Muscle of arm (tissue), 1 donor: ENCODE measurements at regions not wholly inside any gene's neighbourhood (a gene's known extent, or its start where the extent isn't known, plus 50 kb on each side); places are given as distances from the start of the nearest gene placed in this dataset.
"Not testable (repeated sequence)": the region's sequence is repeated elsewhere in the genome, so short reads cannot be mapped to it uniquely, and the experiment has no call there.

Source experiments
- DNase-seq: peaks from one replicate; pipeline ENCODE4 v3.0.0-alpha.2; 2013

DNA sequence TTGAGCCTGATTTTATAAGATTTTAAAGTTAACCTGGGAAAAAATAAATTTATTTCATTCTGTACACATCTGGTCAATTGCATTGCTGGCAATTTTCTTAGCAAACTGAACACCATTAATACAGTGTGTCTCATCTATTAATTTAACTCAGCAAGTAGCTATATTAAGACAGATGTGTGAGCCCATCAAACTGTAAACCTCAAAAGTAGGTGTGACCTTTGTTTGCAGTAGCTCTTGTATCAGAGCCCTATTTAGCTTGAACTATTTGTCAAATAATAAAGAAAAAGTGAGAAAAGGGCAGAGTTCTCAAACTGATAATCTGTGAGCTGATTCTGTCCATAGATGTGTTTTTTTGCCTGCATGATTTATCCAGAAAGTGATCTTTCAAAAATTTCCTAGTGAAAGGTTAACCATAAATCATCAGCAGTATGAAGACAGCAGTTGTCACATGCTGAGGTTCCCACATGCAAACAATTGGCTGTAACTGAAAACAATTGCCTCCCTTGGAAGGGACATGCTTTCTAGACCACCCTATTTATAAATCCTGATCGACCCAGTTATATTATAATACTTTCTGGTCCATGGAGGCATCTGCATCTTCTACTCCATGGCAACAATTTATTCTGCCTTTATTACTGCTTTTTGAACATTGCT, 646.5 kb downstream of the NSUN3 start:
- no peak for DNase-seq

DNA sequence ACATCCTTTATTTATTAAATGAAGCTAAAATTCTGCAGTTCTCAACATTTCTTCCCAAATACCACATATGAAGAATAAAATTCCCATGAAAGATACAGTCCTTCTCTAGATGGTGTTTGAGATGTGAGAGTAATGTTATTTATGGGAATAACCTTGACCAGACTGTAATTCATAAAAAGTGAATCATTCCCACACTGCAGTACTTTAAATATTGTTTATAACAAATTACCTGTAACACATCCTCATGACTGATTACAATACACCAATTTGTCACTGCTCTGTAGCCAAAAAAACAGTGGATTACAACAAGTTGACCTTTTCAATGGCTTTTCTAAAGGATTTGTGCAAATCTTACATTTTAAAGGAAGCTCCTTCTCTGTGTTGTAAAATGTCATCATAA, 651.3 kb downstream of the NSUN3 start:
- DNase-seq: no peak

DNA sequence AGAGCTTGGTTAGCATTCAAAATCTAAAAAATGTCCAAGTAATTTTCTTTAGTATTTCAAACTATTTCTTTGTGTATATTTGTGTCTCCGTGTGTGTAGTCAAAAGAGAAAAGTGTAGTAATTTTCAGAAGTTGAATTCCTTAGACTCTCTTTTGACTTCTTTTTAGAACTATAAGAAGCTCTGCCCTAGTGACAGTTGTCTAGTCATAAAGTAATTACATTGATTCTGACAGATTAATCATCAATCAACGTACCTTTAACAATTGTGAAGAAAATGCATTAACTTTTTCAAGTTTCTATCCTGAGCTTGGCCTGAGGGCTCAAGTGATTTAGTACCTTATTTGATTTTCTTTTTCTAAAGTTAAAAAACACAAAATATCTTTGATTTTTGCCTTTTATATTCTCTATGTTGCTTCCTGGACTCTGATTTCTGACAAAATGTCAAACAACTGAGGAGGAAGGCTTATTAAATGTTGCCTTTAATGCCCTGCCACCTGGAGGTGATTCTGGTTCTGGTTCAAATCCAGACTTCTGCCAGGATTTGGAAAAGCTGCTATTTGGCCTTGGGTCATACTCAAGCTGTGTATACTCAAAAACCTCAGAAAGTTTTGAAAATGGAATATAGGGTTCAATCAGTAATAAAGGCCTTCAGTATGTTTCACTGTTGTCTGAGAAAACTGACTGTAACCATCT, 653.6 kb downstream of the NSUN3 start:
- DNase-seq: no peak

DNA sequence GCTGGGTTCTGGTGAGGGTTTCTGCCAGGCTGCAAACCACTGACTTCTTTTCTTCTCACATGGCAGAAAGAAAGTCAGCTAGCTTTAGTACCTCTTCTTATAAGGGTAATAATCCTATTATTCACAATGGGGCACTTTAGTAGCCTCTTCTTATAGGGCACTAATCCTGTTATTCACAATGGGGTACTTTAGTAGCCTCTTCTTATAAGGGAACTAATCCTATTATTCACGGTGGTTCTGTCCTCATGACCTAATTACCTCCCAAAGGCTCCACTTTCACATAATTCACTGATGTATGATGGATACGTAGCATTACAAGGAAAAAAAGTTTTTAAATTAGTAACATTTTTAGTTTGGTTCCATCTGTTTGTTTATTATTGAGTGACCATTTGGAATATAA, 671.3 kb downstream of the NSUN3 start:
- DNase-seq: no peak

DNA sequence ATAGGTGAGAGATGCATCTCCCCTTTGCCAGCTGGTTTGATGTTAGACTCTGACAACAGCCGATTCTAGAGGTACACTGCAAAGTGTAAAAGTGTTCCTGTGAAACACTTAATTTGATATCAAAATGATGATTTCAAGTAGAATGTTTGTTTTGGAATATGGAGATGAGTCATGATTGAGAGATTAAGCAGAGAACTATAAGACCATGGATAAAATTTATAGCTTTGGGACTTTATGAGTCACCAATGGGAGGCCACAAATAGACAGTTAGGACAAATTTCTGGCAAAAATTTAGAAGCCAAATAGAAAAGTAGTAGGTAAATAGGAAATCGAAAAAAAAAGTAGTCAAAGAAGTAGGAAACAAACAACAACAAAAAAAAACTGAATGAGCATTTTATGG, 672.5 kb downstream of the NSUN3 start:
- DNase-seq: no peak

DNA sequence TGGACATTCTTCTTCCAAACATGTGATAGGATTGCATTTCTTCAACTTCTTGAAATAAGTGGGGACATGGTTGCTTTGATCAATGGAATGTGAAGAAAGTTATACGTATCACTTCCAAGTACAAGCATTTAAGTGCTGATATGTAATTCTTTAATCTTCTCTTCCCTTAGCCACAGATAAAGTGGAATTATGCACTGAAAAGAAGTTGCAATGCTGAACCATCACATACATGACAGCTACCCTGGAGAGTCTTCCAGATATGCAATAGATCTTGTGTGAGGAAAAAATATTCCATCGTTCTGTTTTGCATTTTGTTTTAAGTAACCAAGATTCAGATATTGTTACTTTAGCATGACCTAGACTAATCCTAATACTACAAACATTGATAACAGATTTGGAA, 674.3 kb downstream of the NSUN3 start:
- no peak for DNase-seq

DNA sequence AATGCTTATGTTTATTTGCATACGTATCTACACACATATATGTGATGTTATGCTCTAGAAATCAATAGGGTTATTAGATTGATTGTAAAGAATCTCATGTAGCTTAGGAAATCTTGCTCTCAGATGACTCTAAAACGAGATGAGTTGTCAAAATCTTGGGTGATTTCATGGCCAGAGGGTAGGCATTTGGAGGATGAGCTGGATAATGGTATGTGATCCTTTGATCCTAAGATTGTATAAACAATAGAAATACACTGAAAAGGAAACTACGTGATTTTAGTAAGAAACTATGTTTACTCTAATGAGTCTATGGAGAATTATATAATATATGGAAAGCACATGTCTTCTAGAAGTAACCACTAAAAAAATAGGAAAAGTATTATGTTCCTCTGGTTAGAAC, 676.6 kb downstream of the NSUN3 start:
- no peak for DNase-seq

DNA sequence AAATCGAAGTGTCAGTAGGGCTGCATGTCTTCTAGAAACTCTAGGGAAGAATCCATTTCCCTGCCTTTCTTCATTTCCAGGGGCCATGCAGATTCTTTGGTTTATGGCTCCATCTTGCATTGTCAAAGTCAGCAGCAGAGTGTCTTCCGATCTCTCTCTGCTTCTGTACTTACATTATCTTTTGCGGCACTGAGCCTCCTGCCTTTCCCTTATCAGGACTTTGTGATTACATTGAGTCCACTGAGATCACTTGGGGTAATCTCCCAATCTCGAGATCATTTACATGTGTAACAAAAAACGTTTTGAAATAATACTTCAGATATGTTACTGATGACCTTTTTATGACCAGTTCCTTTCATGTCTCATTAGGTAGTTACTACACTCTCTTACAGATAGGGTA, 695.9 kb downstream of the NSUN3 start:
- no peak for DNase-seq

DNA sequence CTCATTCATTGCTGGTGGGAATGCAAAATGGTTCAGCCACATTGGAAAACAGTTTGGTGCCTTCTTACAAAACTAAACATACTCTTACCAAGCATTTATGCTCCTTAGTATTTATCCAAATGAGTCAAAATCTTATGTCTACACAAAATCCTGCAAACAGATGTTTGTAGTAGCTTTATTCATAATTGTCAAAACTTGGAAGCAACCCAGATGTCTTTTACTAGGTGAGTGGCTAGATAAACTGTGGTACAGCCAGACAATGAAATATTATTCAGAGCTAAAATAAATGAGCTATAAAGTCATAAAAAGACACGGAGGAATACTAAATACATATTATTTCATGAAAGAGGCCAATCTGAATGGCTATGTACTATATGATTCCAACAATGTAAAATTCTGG, 709.5 kb downstream of the NSUN3 start:
- no peak for DNase-seq

DNA sequence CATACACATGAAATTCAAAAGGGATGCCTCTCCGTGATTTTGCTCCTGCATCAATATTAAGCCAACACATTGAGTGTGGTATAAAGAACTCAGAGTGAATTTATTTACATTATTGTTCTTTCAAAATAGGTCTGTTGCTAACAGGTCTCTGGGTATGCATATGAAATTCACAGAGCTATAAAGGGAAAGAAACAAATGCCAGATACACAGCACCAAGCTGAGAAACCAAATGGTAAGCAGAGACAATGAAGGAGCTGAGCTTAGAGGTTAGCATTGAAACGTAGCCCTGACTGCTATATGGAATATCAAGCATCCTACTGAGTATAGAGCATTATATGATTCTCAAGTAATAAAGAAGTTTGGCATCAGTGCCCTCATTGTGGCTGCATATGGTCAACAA, 712.9 kb downstream of the NSUN3 start:
- DNase-seq: no peak

DNA sequence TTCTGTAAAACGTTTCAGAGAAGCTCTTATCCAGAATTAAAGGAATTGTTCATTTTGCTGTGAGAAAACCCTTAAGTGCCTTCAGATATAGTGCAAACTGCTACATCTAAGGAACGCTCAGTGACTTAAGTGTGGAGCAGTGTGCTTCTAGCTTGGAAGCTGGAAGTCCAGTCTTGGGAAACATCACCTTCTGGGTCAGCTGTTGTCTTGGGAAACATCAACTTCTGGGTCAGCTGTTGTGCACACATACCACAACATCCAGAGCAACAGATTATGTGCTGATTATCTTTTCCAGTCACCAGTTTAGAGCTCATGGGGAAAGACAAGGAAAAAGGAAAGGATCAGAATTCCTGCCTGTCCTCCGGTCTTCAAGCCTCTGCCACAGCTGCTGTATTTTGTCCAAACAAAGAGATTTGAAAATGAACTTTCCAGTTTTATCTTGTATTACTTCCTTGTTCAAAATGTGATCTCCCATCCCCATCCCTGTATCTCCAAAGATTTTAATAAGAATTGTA, 713.6 kb downstream of the NSUN3 start:
- no peak for DNase-seq

DNA sequence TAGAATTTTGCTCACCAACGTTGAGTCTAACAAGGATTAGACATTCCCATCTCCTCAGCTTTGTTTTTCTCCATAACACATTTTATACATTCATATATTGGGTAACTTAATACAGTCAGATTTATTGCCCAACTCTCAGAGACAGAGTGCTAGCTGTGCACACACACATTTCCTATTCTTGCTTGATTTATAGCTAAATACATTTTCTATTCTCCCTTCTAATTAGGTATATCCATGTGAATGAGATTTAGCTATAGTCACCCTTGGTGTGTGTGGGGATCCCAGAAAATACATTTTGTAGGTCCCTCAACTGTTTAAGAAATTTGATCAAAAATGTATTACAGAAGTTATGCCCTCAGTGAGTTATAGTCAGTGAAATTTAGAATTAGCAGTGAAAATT, 715.4 kb downstream of the NSUN3 start:
- DNase-seq: no peak

DNA sequence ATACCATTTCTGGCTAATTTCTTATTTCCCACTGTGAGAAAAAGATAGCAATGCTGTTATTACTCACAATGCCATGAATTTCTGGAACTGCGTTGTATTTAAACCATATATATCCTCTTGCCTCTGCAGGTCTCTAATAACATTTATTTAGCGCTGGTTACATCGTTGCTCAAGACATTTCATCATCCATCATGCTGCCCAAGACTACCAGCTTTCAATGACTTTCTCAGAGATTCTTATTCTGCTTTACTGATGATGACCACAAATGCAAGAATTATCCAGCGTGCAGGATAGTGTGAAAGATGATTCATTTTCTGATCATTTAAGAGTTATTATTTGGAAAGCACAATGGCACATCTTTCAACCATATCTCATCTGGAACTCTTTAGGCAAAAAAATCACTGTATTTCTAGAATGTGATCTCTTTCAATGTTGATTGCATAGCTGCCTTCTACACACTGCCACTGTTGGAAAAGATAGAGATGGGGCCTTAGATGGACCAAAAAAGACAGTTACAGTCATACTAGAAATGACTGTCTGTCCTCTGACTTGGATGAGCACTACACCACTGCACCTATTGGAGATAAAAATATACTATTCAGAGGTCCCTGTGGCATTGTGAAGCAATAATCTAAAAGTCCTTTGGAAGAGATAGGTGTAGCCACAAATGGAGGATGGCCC, 716.1 kb downstream of the NSUN3 start:
- no peak for DNase-seq

DNA sequence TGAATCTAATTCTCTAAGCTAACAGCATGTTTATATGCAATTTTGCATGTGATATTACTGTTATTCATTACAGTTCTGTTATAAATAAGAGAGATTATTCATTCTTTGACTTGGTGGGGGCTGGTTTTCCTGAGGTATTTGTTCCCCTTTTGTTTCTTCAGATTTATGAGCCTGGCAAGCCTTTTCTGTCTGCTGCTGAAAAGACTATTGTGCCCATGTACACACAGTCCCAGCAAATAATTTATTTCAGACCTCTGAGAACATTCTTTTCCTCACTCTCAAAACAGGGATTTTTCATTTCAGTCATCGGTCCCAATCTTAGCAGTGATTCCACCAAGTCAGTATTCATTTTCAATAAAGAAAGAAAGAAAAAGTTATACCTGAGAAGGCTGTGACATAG, 716.8 kb downstream of the NSUN3 start:
- no peak for DNase-seq

DNA sequence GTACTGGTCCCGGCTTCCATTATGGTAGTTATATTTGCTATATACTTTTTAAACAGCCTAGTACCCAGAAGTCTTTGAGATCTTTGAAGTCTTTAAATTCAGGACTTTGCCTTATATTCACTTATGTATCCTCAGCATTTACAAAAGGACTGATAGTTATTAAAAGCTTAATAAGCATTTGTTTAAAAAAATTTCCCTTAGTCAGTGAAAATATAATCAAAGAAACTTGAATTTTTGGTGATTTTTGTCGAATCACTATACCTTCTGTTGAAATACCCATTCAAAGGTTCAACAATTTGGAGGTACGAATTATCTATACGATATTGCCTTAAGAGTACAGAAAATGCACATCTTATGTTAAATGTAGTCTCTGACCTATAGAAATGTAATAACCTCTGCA, 721.4 kb downstream of the NSUN3 start:
- no peak for DNase-seq

DNA sequence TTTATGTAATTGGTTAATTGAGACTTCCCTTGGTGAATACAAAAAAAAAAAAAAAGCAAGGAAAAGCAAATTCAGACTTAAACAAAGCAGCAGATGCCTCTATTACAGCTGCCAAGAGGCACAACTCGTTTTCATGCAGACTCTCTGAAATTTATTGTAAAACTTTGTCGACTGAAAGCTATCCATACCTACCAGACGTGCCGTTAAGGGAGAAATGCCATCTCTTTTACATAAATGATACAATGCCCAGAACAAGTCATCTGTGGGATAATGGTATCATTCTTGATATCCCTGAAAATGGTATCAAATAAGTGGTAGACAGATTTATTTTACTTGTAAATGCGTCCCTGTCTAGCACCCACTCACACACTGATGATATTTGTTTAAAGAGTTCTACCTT, 724.2 kb downstream of the NSUN3 start:
- DNase-seq: no peak

DNA sequence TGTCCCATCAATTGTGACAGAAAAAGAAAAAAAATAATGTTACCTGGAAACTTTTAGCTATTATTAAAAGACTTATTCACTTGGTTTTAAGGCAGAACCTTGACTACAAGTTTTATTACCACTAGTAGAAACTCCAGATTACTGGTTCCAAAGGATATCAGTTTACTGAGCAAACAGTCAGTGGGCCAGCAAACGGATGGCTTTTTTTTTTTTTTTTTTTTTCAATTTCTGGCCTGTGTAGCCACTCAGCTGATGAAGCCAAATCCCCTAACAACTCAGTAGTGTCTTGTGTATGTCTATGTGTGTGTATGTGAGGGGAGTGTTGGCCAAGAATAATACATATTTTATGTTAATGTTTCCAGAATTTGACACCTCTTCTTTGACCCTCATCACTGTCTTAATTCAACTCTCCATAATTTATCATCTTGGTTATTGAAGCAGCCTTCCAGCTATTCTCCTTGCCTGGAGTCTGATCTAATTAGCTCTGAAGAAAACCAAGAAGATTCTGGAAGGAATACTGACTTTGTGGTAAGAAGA, 724.9 kb downstream of the NSUN3 start:
- no peak for DNase-seq

DNA sequence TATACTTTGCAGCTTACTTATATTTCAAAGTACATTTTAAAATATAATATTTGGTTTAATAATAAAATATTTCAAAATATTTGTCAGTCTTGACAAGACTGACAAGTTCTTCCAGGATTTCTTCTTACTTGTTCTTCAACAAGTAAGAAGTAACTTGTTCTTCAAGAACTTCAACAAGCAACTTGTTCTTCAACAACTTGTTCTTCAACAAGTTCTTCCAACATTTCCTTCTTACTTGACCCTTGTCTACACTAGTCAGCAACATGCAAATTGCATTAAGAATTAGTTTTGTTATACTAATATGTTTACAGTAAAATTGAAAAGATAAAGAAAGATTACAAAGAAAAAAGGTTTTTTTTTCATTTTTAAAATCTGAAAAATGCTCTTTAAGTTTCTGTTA, 731.7 kb downstream of the NSUN3 start:
- no peak for DNase-seq

DNA sequence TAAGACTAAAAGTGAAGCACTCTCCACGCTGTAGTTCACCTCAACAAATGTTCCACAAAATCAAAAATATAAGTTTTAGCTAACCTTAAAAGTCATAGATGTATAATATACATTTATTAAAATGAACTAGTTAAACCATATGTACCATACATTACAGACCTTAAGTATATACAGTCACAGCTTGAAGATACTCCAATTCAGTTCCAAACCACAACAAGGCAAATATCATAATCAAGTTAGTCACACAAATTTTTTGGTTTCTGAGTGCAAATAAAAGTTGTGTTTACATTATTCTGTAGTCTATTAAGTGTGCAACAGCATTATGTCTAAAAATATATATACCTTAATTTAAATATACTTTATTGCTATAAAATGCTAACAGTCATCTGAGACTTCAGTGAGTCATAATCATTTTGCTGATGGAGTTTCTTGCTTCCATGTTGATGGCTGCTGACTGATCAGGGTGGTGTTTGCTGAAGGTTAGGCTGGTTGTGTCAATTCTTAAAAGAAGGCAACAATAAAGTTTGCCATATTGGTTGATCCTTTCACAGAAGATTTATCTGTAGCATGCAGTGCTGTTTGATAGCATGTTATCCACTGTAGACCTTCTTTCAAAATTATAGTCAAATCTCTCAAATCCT, 736.7 kb downstream of the NSUN3 start:
- no peak for DNase-seq

DNA sequence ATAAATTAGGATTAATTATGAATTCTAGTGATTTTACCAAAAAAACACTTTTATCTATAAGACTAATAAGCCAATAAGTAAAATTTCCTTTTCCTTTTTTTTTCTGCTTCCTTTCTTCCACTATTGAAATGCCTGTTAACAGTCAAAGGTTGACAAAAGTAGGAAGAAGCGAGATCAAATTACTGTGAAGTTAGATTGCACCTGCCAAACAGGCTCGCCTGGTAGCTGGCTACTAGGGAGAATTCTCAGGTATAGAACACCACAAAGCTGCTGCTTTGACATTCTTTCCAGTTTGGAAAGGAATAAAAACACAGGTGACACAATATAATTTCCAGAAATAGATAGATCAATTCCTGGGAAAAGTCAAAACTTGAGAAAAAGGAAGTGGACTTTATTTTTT, 749.0 kb downstream of the NSUN3 start:
- DNase-seq: no peak

DNA sequence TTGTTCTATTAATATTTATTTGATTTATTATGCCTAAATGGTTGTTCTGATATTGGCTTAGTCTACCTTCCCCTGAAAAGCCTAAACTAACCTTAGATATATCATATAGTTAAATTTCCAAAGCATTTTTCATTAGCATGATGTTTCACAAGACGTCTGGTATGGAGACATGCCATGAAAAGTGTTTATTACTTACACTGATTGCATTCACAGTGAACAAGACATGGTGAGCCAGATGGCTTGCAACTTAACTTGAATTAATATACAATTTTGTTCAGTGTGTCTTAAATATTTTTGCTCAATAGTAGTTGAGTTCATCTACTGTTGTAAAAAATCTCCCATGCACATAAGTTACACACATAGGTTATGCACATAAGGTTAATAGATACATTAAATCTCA, 758.4 kb downstream of the NSUN3 start:
- DNase-seq: no peak

DNA sequence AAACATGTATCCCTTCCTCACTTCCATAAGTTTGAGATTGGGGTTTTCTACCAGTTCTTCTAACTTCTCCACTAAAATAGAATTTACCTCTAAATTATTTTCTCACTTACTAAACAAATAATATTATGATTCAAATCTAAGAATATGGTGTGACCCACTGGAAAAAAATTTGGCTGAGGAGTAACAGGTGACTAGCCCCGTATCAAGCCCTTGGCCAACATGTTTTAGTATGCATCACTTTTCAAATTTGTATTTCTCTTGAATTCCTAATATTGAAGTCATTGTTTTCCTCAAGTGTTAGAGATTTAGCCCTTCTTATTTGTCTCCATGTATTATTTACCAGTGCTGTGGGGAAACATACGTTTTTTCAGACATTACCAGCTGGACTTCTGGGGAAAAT, 759.4 kb downstream of the NSUN3 start:
- no peak for DNase-seq

DNA sequence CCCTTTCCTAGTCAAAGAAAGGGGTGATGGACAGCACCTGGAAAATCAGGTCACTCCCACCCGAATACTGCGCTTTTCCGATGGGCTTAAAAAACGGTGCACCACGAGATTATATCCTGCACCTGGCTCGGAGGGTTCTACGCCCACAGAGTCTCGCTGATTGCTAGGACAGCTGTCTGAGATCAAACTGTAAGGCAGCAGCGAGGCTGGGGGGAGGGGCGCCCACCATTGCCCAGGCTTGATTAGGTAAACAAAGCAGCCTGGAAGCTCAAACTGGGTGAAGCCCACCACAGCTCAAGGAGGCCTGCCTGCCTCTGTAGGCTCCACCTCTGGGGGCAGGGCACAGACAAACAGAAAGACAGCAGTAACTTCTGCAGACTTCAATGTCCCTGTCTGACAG, 783.4 kb downstream of the NSUN3 start:
- not testable (repeated sequence) for DNase-seq
